IMR-90 (cell line): ENCODE measurements at regions not wholly inside any gene's neighbourhood (a gene's known extent, or its start where the extent isn't known, plus 50 kb on each side); places are given as distances from the start of the nearest gene placed in this dataset.

Source experiments
- ATAC-seq: fragments of 200-7000 bp; cut with Tn5 transposase; 2 replicates; pipeline ENCODE4 v1.9.1; 2020; ENCODE audit warnings: low read depth, mild to moderate bottlenecking, moderate library complexity
- BruUV-seq: library from RNA; stranded (reverse); fragments of 400-500 nt; replicated peaks from 2 replicates; lab custom pipeline; 2021; lab: Mats Ljungman, UMichigan
- CTCF ChIA-PET: fragments of 300-600 bp; formaldehyde crosslinking; extraction: SDS; loops from one replicate; lab custom pipeline; 2021; ENCODE audit warnings: antibody characterized with exemption; lab: Yijun Ruan, JAX
- POLR2A ChIA-PET: fragments of 300-600 bp; sonication (Branson Sonifier 250); formaldehyde crosslinking; loops from one replicate; lab custom pipeline; 2022; ENCODE audit warnings: antibody characterized with exemption; ENCODE audit not compliant: unreplicated experiment; lab: Charles Lee
- DNase-seq: peaks from one replicate; pipeline ENCODE4 v3.0.0; 2013
- H2AFZ ChIP-seq: replicated peaks from 2 replicates; pipeline ENCODE3; 2013; ENCODE audit warnings: low read length, mild to moderate bottlenecking; ENCODE audit not compliant: poor library complexity
- H2AK5ac ChIP-seq: 2 replicates; pipeline ENCODE4 v1.6.1; 2013; ENCODE audit warnings: low read depth, low read length, inconsistent platforms
- H2AK9ac ChIP-seq: replicated peaks from 2 replicates; pipeline ENCODE3; 2013; ENCODE audit warnings: mild to moderate bottlenecking, low read depth, low read length, moderate library complexity; ENCODE audit not compliant: poor library complexity
- H2BK120ac ChIP-seq: 2 replicates; pipeline ENCODE4 v1.6.1; 2013; ENCODE audit warnings: low read depth, low read length, inconsistent platforms
- H2BK15ac ChIP-seq: 3 replicates; pipeline ENCODE4 v1.6.1; 2013; ENCODE audit warnings: low read depth, low read length, inconsistent platforms
- H2BK20ac ChIP-seq: 2 replicates; pipeline ENCODE4 v1.6.1; 2013; ENCODE audit warnings: low read depth, mild to moderate bottlenecking, inconsistent platforms, low read length, moderate library complexity
- H2BK5ac ChIP-seq: 2 replicates; pipeline ENCODE4 v1.6.1; 2013; ENCODE audit warnings: mild to moderate bottlenecking, low read depth, low read length, inconsistent platforms; ENCODE audit not compliant: poor library complexity, severe bottlenecking
- H3K14ac ChIP-seq: replicated peaks from 2 replicates; pipeline ENCODE4 v1.6.1; 2013; ENCODE audit warnings: low read depth, low read length, inconsistent platforms
- H3K18ac ChIP-seq: 2 replicates; pipeline ENCODE4 v1.6.1; 2013; ENCODE audit warnings: low read depth, low read length, control low read depth
- H3K23ac ChIP-seq: 2 replicates; pipeline ENCODE4 v1.6.1; 2013; ENCODE audit warnings: low read depth, low read length, inconsistent platforms
- H3K27ac ChIP-seq: 2 replicates; pipeline ENCODE4 v1.5.1; 2013; ENCODE audit warnings: mild to moderate bottlenecking, control low read depth, low read length; ENCODE audit not compliant: insufficient read depth
- H3K27me3 ChIP-seq: 2 replicates; pipeline ENCODE4 v1.6.1; 2013; ENCODE audit warnings: low read length; ENCODE audit not compliant: control insufficient read depth, insufficient read depth
- H3K36me3 ChIP-seq: 2 replicates; pipeline ENCODE4 v1.6.1; 2013; ENCODE audit warnings: low read length, mixed read lengths; ENCODE audit not compliant: control insufficient read depth, insufficient read depth
- H3K4ac ChIP-seq: 2 replicates; pipeline ENCODE4 v1.6.1; 2013; ENCODE audit warnings: low read depth, low read length, inconsistent platforms
- H3K4me1 ChIP-seq: 2 replicates; pipeline ENCODE4 v1.6.1; 2013; ENCODE audit warnings: low read length, mixed read lengths; ENCODE audit not compliant: control insufficient read depth, insufficient read depth
- H3K4me2 ChIP-seq: 2 replicates; pipeline ENCODE4 v1.6.1; 2013; ENCODE audit warnings: low read depth, mild to moderate bottlenecking, control low read depth, low read length, moderate library complexity
- H3K4me3 ChIP-seq: 2 replicates; pipeline ENCODE4 v1.5.1; 2013; ENCODE audit warnings: low read depth, mild to moderate bottlenecking, control low read depth, low read length, moderate library complexity; ENCODE audit not compliant: insufficient read depth
- H3K56ac ChIP-seq: 2 replicates; pipeline ENCODE4 v1.6.1; 2013; ENCODE audit warnings: low read length, inconsistent platforms; ENCODE audit not compliant: insufficient read depth; ENCODE audit errors: extremely low read depth
- H3K79me1 ChIP-seq, 2 experiments: 2 replicates each; pipeline ENCODE4 v1.6.1; 2013; ENCODE audit warnings: low read length in 2 of 2, inconsistent platforms in 1 of 2, low read depth in 1 of 2
- H3K9ac ChIP-seq: 2 replicates; pipeline ENCODE4 v1.6.1; 2013; ENCODE audit warnings: low read depth, low read length, control low read depth
- H3K9me1 ChIP-seq: 2 replicates; pipeline ENCODE4 v1.6.1; 2013; ENCODE audit warnings: low read length, inconsistent platforms; ENCODE audit not compliant: insufficient read depth
- H3K9me3 ChIP-seq: 2 replicates; pipeline ENCODE4 v1.6.1; 2013; ENCODE audit warnings: low read length; ENCODE audit not compliant: control insufficient read depth, insufficient read depth
- H4K20me1 ChIP-seq: 2 replicates; pipeline ENCODE4 v1.6.1; 2013; ENCODE audit warnings: low read length, inconsistent platforms; ENCODE audit not compliant: insufficient read depth
- H4K5ac ChIP-seq: 2 replicates; pipeline ENCODE4 v1.6.1; 2013; ENCODE audit warnings: mild to moderate bottlenecking, low read depth, low read length, control low read depth
- H4K8ac ChIP-seq, 2 experiments: 2 replicates each; pipeline ENCODE4 v1.6.1; 2013; ENCODE audit warnings: low read depth in 2 of 2, low read length in 2 of 2, control low read depth in 1 of 2, inconsistent platforms in 1 of 2
- H4K91ac ChIP-seq: 2 replicates; pipeline ENCODE4 v1.6.1; 2013; ENCODE audit warnings: low read depth, low read length, inconsistent platforms; ENCODE audit not compliant: insufficient read depth
- MAFK ChIP-seq: IDR thresholded peaks from 2 replicates; pipeline ENCODE4 v1.6.1; 2012; ENCODE audit warnings: low read depth, low read length, improper control_type of control experiment
- POLR2A ChIP-seq: IDR thresholded peaks from 2 replicates; pipeline ENCODE4 v1.6.1; 2012; ENCODE audit warnings: mild to moderate bottlenecking, low read depth, low read length
- RCOR1 ChIP-seq: IDR thresholded peaks from 2 replicates; pipeline ENCODE4 v1.6.1; 2012; ENCODE audit warnings: mild to moderate bottlenecking, low read length, improper control_type of control experiment; ENCODE audit not compliant: insufficient replicate concordance
- SMC3 ChIP-seq: fragments of 150-350 bp; IDR thresholded peaks from 2 replicates; pipeline ENCODE4 v1.6.1; 2016; ENCODE audit warnings: low read depth, mild to moderate bottlenecking, antibody characterized with exemption, low read length, moderate library complexity
- WGBS, 2 experiments: methylation state at CpG; one replicate each; pipeline versions ENCODE4 v1.1.5 to v1.1.7; 2013; ENCODE audit warnings: missing lambda C conversion rate in 2 of 2; ENCODE audit not compliant: insufficient read length in 1 of 2; ENCODE audit errors: extremely low coverage in 2 of 2; 5-methylcytosine and 5-hydroxymethylcytosine counted together
- dilution Hi-C: fragments of 300-500 bp; cut with HindIII; formaldehyde crosslinking; loops from one replicate; pipeline ENCODE4 v1.14.3; 2018; ENCODE audit warnings: low sequenced_read_pairs; ENCODE audit not compliant: unreplicated experiment
- in situ Hi-C: fragments of 300-500 bp; cut with MboI; formaldehyde crosslinking; loops from 3 replicates; pipeline ENCODE4 v1.14.3; 2019; ENCODE audit warnings: low sequenced_read_pairs, inconsistent platforms, mixed read lengths
- intact Hi-C: fragments of 100-400 bp; cut with micrococcal nuclease; formaldehyde crosslinking; loops from 2 replicates; pipeline ENCODE4 v1.10.0; 2022

- TF ChIP-seq MAFK: no peak
- TF ChIP-seq RCOR1: peak; percentile 58
Measured at GRCh38 chr3:188950832-188951489, 220.8 kb upstream of the TPRG1 start (continued).

- dilution Hi-C loops: loop anchor here (10.0 kb wide), 1 partner anchor 1207 kb away; the partner anchor contains the start of gene BCL6
- Histone ChIP-seq H3K4me3 (no peak overlapping the region), H4K91ac (peak overlapping the region; percentile 99), H2AK9ac (peak overlapping the region; percentile 66), H3K9me3 (no peaks in the 10 kb centered on the region), H3K23ac (peak overlapping the region; percentile 74), H4K5ac (peak overlapping the region; percentile 73), H2BK120ac (peak overlapping the region; percentile 95), H4K8ac (peak overlapping the region; percentile 87 to 94), H2AFZ (no peak overlapping the region), H3K79me1 (peaks cover 4 to 24% of the 10 kb centered on the region in 2 experiments; a peak in 3 of 4 replicates), H3K4me2 (no peak overlapping the region), H3K9ac (no peak overlapping the region), H3K27me3 (no peaks in the 10 kb centered on the region), H3K27ac (peak overlapping the region; percentile 67), H4K20me1 (no peaks in the 10 kb centered on the region), H3K14ac (peak overlapping the region; percentile 89), H2BK20ac (peak overlapping the region; percentile 97), H3K18ac (peak overlapping the region; percentile 86), H3K4ac (peak overlapping the region; percentile 97), H3K36me3 (no peaks in the 10 kb centered on the region), H3K9me1 (peaks cover 23% of the 10 kb centered on the region), H2BK5ac (peak overlapping the region; percentile 14), H3K56ac (0 out of 2 replicates have a peak overlapping the region, but pooled peaks have one; percentile 11), H3K4me1 (peaks cover 23% of the 10 kb centered on the region), H2BK15ac (peak overlapping the region; percentile 100), H2AK5ac (peak overlapping the region; percentile 98)
- ChIA-PET CTCF (interaction anchor here (8.2 kb wide), 1 partner anchor 1212 kb away, joined by 96 read pairs; no protein-coding TSS in a partner anchor), POLR2A (no interaction called here)
- no TSS peak for BruUV-seq
- no peak for ATAC-seq
- intact Hi-C loops: loop anchor here (2.0 to 10.0 kb wide), 8 partner anchors 69 to 685 kb away; no protein-coding TSS in a partner anchor
- no peak for TF ChIP-seq SMC3
- TF ChIP-seq POLR2A: 0 out of 2 replicates have a peak, but pooled peaks have one; percentile 29
- in situ Hi-C loops: loop anchor here (5.0 to 25.0 kb wide), 5 partner anchors 447 to 1209 kb away; no protein-coding TSS in a partner anchor
- 94% methylated on average over 6 of the region's 8 CpGs; no CpG with 5 or more reads in 1 of the 2 experiments for WGBS, 2 experiments
- DNase-seq: no peak
Measured at GRCh38 chr3:188951734-188952133, 220.0 kb upstream of the TPRG1 start.
